GM03348 (cell line): ENCODE measurements at regions not wholly inside any gene's neighbourhood (a gene's known extent, or its start where the extent isn't known, plus 50 kb on each side); places are given as distances from the start of the nearest gene placed in this dataset.
"Not testable (repeated sequence)": the region's sequence is repeated elsewhere in the genome, so short reads cannot be mapped to it uniquely, and the experiment has no call there.

Source experiments
- DNase-seq: peaks from one replicate; pipeline ENCODE4 v3.0.0; 2012; ENCODE audit warnings: low spot score

- no peak for DNase-seq
Observed at GRCh38 chr12:76178452-76178851, 94.0 kb upstream of the NAP1L1 start.

- DNase-seq, result no peak
Observed at GRCh38 chr12:76177821-76178220, 93.3 kb upstream of the NAP1L1 start.

GRCh38 chr12:76176940-76177339 is 92.5 kb upstream of the NAP1L1 start:
- no peak for DNase-seq

- not testable (repeated sequence) for DNase-seq
Observed at GRCh38 chr12:76175946-76176345, 91.5 kb upstream of the NAP1L1 start.

- no peak for DNase-seq
Observed at GRCh38 chr12:76173756-76174155, 89.3 kb upstream of the NAP1L1 start.

GRCh38 chr12:76158518-76159321 is 74.2 kb upstream of the NAP1L1 start:
- peak; percentile 76 for DNase-seq

GRCh38 chr12:76156726-76157125 is 72.2 kb upstream of the NAP1L1 start:
- no peak for DNase-seq

GRCh38 chr12:76156314-76156713 is 71.8 kb upstream of the NAP1L1 start:
- DNase-seq, result no peak

GRCh38 chr12:76155157-76155670 is 70.7 kb upstream of the NAP1L1 start:
- DNase-seq, result no peak

GRCh38 chr12:76153616-76154015 is 69.1 kb upstream of the NAP1L1 start:
- no peak for DNase-seq

GRCh38 chr12:76152181-76152807 is 67.8 kb upstream of the NAP1L1 start:
- DNase-seq, result no peak

- no peak for DNase-seq
Observed at GRCh38 chr12:76144245-76144549, 59.7 kb upstream of the NAP1L1 start.

GRCh38 chr12:76143343-76144244 is 59.1 kb upstream of the NAP1L1 start:
- DNase-seq, result no peak

GRCh38 chr12:76142305-76142704 is 57.8 kb upstream of the NAP1L1 start:
- DNase-seq, result no peak

GRCh38 chr12:76138656-76139055 is 54.2 kb upstream of the NAP1L1 start:
- DNase-seq, result no peak

GRCh38 chr12:76137606-76138005 is 53.1 kb upstream of the NAP1L1 start:
- peak; percentile 29 for DNase-seq

- no peak for DNase-seq
Observed at GRCh38 chr12:76135456-76135855, 51.0 kb upstream of the NAP1L1 start.
